Testis (tissue), 2 donors: ENCODE measurements at regions not wholly inside any gene's neighbourhood (a gene's known extent, or its start where the extent isn't known, plus 50 kb on each side); places are given as distances from the start of the nearest gene placed in this dataset.
A peak's percentile ranks its signal among the peaks of the same experiment; 100 is the strongest.

Experiments
- DNase-seq: peaks from one replicate; pipeline ENCODE4 v3.0.0-alpha.2; 2019
- H3K27ac ChIP-seq, 2 donors: fragments of 200-600 bp; sonication (generic); one replicate each; pipeline ENCODE4 v1.5.1; 2019
- H3K27me3 ChIP-seq: fragments of 200-600 bp; sonication (generic); one replicate; pipeline ENCODE4 v1.5.1; 2019
- H3K36me3 ChIP-seq: fragments of 200-600 bp; sonication (generic); one replicate; pipeline ENCODE4 v1.5.1; 2017; ENCODE audit warnings: low read depth; ENCODE audit errors: missing control alignments
- H3K4me1 ChIP-seq: fragments of 200-600 bp; sonication (generic); one replicate; pipeline ENCODE4 v1.5.1; 2019
- H3K4me3 ChIP-seq, 2 donors: fragments of 200-600 bp; sonication (generic); one replicate each; pipeline ENCODE4 v1.5.1; 2017 to 2019
- H3K9me3 ChIP-seq: fragments of 200-600 bp; sonication (generic); one replicate; pipeline ENCODE4 v1.5.1; 2017
- POLR2A ChIP-seq: fragments of 450-650 bp; IDR thresholded peaks from one replicate; pipeline ENCODE4 v1.6.1; 2017; ENCODE audit warnings: antibody characterized with exemption, mild to moderate bottlenecking, moderate library complexity
- WGBS, 2 donors: methylation state at CpG; one replicate each; pipeline ENCODE4 v1.1.5; 2018; 5-methylcytosine and 5-hydroxymethylcytosine counted together
- intact Hi-C: fragments of 100-400 bp; cut with DNase I; formaldehyde crosslinking; loops from one replicate; pipeline ENCODE4 v1.15.1; 2023; ENCODE audit warnings: low total_unique reads
- TF ChIP-seq, protein P1 (sequence below), 3 experiments: fragments of 450-650 bp in 2 of 3; fragments of 200-600 bp in 1 of 3; sonication (generic) in 1 of 3; IDR thresholded peaks; one replicate each; pipeline ENCODE4 v1.5.1; 2016 to 2019; ENCODE audit warnings: antibody characterized with exemption in 3 of 3, mild to moderate bottlenecking in 2 of 3, moderate library complexity in 1 of 3

- TF ChIP-seq POLR2A: no peak
- TF ChIP-seq, protein P1, sequence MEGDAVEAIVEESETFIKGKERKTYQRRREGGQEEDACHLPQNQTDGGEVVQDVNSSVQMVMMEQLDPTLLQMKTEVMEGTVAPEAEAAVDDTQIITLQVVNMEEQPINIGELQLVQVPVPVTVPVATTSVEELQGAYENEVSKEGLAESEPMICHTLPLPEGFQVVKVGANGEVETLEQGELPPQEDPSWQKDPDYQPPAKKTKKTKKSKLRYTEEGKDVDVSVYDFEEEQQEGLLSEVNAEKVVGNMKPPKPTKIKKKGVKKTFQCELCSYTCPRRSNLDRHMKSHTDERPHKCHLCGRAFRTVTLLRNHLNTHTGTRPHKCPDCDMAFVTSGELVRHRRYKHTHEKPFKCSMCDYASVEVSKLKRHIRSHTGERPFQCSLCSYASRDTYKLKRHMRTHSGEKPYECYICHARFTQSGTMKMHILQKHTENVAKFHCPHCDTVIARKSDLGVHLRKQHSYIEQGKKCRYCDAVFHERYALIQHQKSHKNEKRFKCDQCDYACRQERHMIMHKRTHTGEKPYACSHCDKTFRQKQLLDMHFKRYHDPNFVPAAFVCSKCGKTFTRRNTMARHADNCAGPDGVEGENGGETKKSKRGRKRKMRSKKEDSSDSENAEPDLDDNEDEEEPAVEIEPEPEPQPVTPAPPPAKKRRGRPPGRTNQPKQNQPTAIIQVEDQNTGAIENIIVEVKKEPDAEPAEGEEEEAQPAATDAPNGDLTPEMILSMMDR (IDR thresholded peaks at IDR 0.05): peak; percentile 49 to 54 (median 52)
- Histone ChIP-seq H3K36me3 (no peaks in the 10 kb centered on the region), H3K9me3 (no peaks in the 10 kb centered on the region), H3K4me1 (no peaks in the 10 kb centered on the region), H3K27ac (no peak overlapping the region), H3K27me3 (no peaks in the 10 kb centered on the region), H3K4me3 (no peak overlapping the region)
- DNase-seq: peak; percentile 95
- 44 to 58% methylated on average over 6 of the region's 6 CpGs for WGBS, 2 donors
- intact Hi-C loops: no loop called here
Measured at GRCh38 chr7:148527717-148528168, 62.8 kb upstream of the C7orf33 start.

DNA sequence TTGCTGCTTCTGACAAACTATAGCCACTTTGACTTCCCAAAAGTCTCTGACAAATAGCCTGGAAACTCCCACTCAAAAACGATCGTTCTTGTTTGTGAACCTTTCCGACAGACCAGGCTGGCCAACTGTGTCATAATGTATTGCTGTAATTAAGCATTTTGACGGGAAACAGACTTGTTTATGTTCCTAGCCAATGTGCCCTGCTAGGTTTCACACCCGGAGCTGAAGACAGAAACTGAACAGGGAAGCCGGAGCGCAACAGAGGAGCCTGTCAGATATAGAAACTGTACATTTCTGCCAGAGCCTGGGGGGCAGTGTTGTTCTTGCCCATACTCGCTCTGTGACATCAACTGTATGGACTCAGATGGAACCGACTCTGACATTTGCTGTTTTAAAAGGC lies 55.3 kb upstream of the C7orf33 start:
- intact Hi-C loops: no loop called here
- H3K4me3 ChIP-seq: no peak overlapping the region
- no peaks in the 10 kb centered on the region for H3K27me3 ChIP-seq
- no peak overlapping the region for H3K27ac ChIP-seq
- H3K9me3 ChIP-seq: no peaks in the 10 kb centered on the region
- TF ChIP-seq, protein P1 (IDR thresholded peaks at IDR 0.05): no peak
- TF ChIP-seq POLR2A: no peak
- no peaks in the 10 kb centered on the region for H3K36me3 ChIP-seq
- H3K4me1 ChIP-seq: no peaks in the 10 kb centered on the region
- 27 to 35% methylated on average over 9 of the region's 9 CpGs for WGBS, 2 donors
- DNase-seq: peak; percentile 25

GRCh38 chr7:148537435-148537834 lies 53.1 kb upstream of the C7orf33 start:
- 82 to 95% methylated on average over 6 of the region's 6 CpGs for WGBS, 2 donors

GRCh38 chr7:148540041-148540738 lies 50.4 kb upstream of the C7orf33 start:
- no peak for DNase-seq
- H3K27ac ChIP-seq: no peak overlapping the region
- no peak for TF ChIP-seq POLR2A
- TF ChIP-seq, protein P1 (IDR thresholded peaks at IDR 0.05): no peak
- H3K27me3 ChIP-seq: no peaks in the 10 kb centered on the region
- no peak overlapping the region for H3K4me3 ChIP-seq
- H3K9me3 ChIP-seq: no peaks in the 10 kb centered on the region
- H3K36me3 ChIP-seq: no peaks in the 10 kb centered on the region
- no peaks in the 10 kb centered on the region for H3K4me1 ChIP-seq
- WGBS, 2 donors: 53 to 61% methylated on average over 10 to 11 of the region's 11 CpGs
- intact Hi-C loops: no loop called here

More at GRCh38 chr7:148537435-148537834, 53.1 kb upstream of the C7orf33 start:
- H3K27me3 ChIP-seq: no peaks in the 10 kb centered on the region
- no peak overlapping the region for H3K27ac ChIP-seq
- H3K9me3 ChIP-seq: no peaks in the 10 kb centered on the region
- H3K4me3 ChIP-seq: no peak overlapping the region
- intact Hi-C loops: no loop called here
- H3K36me3 ChIP-seq: no peaks in the 10 kb centered on the region
- TF ChIP-seq, protein P1 (IDR thresholded peaks at IDR 0.05): no peak
- no peak for TF ChIP-seq POLR2A
- no peaks in the 10 kb centered on the region for H3K4me1 ChIP-seq
- DNase-seq: no peak
